HCT116 (cell line): ENCODE measurements at regions not wholly inside any gene's neighbourhood (a gene's known extent, or its start where the extent isn't known, plus 50 kb on each side); places are given as distances from the start of the nearest gene placed in this dataset.
"Not testable (repeated sequence)": the region's sequence is repeated elsewhere in the genome, so short reads cannot be mapped to it uniquely, and the experiment has no call there.

Source experiments
- ATAC-seq: fragments of 200-7000 bp; cut with Tn5 transposase; 2 replicates; pipeline ENCODE4 v1.9.1; 2020; ENCODE audit warnings: mild to moderate bottlenecking, moderate library complexity
- BruUV-seq: library from RNA; stranded (reverse); fragments of 400-500 nt; replicated peaks from 2 replicates; lab custom pipeline; 2021; lab: Mats Ljungman, UMichigan
- CTCF ChIA-PET: fragments of 300-600 bp; sonication (Branson Sonifier 250); formaldehyde crosslinking; loops from one replicate; lab custom pipeline; 2021; ENCODE audit warnings: antibody characterized with exemption; lab: Charles Lee
- POLR2A ChIA-PET: fragments of 300-600, 350-600 bp; sonication (Branson Sonifier 250); formaldehyde crosslinking; loops from one replicate; lab custom pipeline; 2021; ENCODE audit warnings: antibody characterized with exemption; lab: Charles Lee
- RAD21 ChIA-PET, 2 experiments: fragments of 300-600 bp; sonication (Branson Sonifier 250); formaldehyde crosslinking; loops; one replicate each; lab custom pipeline; 2023; ENCODE audit warnings: low total read pairs in 2 of 2; ENCODE audit not compliant: uncharacterized antibody in 2 of 2, unreplicated experiment in 2 of 2, low non-redundant PET in 1 of 2; lab: Charles Lee
- DNase-seq: peaks from one replicate; pipeline ENCODE4 v3.0.0-alpha.2; 2010; ENCODE audit warnings: low read depth, low spot score
- H2AFZ ChIP-seq: fragments of 200-600 bp; shearing (Covaris generic), sonication (generic); 2 replicates; pipeline ENCODE4 v1.6.1; 2017; ENCODE audit warnings: low read depth, mixed run types, mixed read lengths, antibody characterized with exemption, low read length; ENCODE audit not compliant: poor library complexity, severe bottlenecking
- H3K27ac ChIP-seq: 2 replicates; pipeline ENCODE4 v1.5.1; 2012; ENCODE audit warnings: low read depth, low read length
- H3K27me3 ChIP-seq: fragments of 200-600 bp; sonication (generic); 2 replicates; pipeline ENCODE4 v1.6.1; 2016; ENCODE audit warnings: mixed run types, low read length, mixed read lengths; ENCODE audit not compliant: insufficient read depth
- H3K36me3 ChIP-seq, 2 experiments: fragments of 200-500 bp in 1 of 2; fragments of 200-600 bp in 1 of 2; sonication (Bioruptor generic) in 1 of 2; sonication (generic) in 1 of 2; 2 replicates each; pipeline versions ENCODE4 v1.5.1 to v1.6.1; 2014 to 2016; ENCODE audit warnings: low read length in 2 of 2, inconsistent platforms in 1 of 2, mixed read lengths in 1 of 2, mixed run types in 1 of 2; ENCODE audit not compliant: insufficient read depth in 2 of 2, control insufficient read depth in 1 of 2
- H3K4me1 ChIP-seq, 2 experiments: fragments of 200-600 bp in 1 of 2; sonication (generic) in 1 of 2; 2 replicates each; pipeline versions ENCODE4 v1.5.1 to v1.6.1; 2012 to 2017; ENCODE audit warnings: low read length in 2 of 2, inconsistent platforms in 1 of 2, mild to moderate bottlenecking in 1 of 2, mixed read lengths in 1 of 2, mixed run types in 1 of 2, moderate library complexity in 1 of 2; ENCODE audit not compliant: insufficient read depth in 2 of 2, control insufficient read depth in 1 of 2
- H3K4me2 ChIP-seq: fragments of 200-600 bp; sonication (generic); 2 replicates; pipeline ENCODE4 v1.6.1; 2017; ENCODE audit warnings: mixed run types, low read length, mixed read lengths
- H3K4me3 ChIP-seq, 2 experiments: fragments of 200-600 bp in 1 of 2; sonication (generic) in 1 of 2; replicated peaks in 1 of 2; 2 replicates each; pipeline ENCODE4 v1.5.1; 2011 to 2016; ENCODE audit warnings: low read length in 2 of 2, control low read depth in 1 of 2, low read depth in 1 of 2, mild to moderate bottlenecking in 1 of 2, mixed read lengths in 1 of 2, mixed run types in 1 of 2
- H3K79me2 ChIP-seq: fragments of 200-600 bp; sonication (generic); 2 replicates; pipeline ENCODE4 v1.6.1; 2017; ENCODE audit warnings: mild to moderate bottlenecking, mixed run types, low read length, moderate library complexity, mixed read lengths; ENCODE audit not compliant: insufficient read depth
- H3K9ac ChIP-seq: fragments of 200-600 bp; sonication (generic); 2 replicates; pipeline ENCODE4 v1.6.1; 2016; ENCODE audit warnings: low read length, mixed read lengths
- H3K9me2 ChIP-seq: fragments of 200-600 bp; sonication (generic), shearing (Covaris generic); 2 replicates; pipeline ENCODE4 v1.6.1; 2017; ENCODE audit warnings: mixed run types, mild to moderate bottlenecking, moderate library complexity; ENCODE audit not compliant: insufficient read depth
- H3K9me3 ChIP-seq, 2 experiments: fragments of 200-500 bp in 1 of 2; fragments of 200-600 bp in 1 of 2; sonication (Bioruptor generic) in 1 of 2; sonication (generic) in 1 of 2; 2 replicates each; pipeline ENCODE4 v1.6.1; 2014 to 2017; ENCODE audit warnings: low read length in 2 of 2, mixed read lengths in 2 of 2, inconsistent platforms in 1 of 2, low read depth in 1 of 2, mild to moderate bottlenecking in 1 of 2, mixed run types in 1 of 2, moderate library complexity in 1 of 2; ENCODE audit not compliant: control insufficient read depth in 1 of 2, insufficient read depth in 1 of 2
- H4K20me1 ChIP-seq: fragments of 200-600 bp; sonication (generic), shearing (Covaris generic); 2 replicates; pipeline ENCODE4 v1.6.1; 2017; ENCODE audit warnings: mixed run types, mild to moderate bottlenecking, moderate library complexity; ENCODE audit not compliant: insufficient read depth
- ATF3 ChIP-seq: IDR thresholded peaks from 2 replicates; pipeline ENCODE4 v1.6.1; 2012
- CTCF ChIP-seq, 3 experiments: fragments of 200-600 bp in 1 of 3; sonication (generic) in 1 of 3; IDR thresholded peaks in 2 of 3; conservative IDR thresholded peaks in 1 of 3; 2 replicates each; pipeline ENCODE4 v1.5.1; 2012 to 2017; ENCODE audit warnings: low read depth in 2 of 3, low read length in 2 of 3, antibody characterized with exemption in 1 of 3, borderline replicate concordance in 1 of 3, control low read depth in 1 of 3, mild to moderate bottlenecking in 1 of 3, mixed read lengths in 1 of 3, mixed run types in 1 of 3, moderate library complexity in 1 of 3; ENCODE audit not compliant: insufficient read depth in 1 of 3
- EZH2 ChIP-seq: fragments of 200-600 bp; sonication (generic); IDR thresholded peaks from 2 replicates; pipeline ENCODE4 v1.6.1; 2017; ENCODE audit warnings: antibody characterized with exemption, mixed run types
- EZH2phosphoT487 ChIP-seq: fragments of 200-600 bp; IDR thresholded peaks from 2 replicates; pipeline ENCODE4 v1.6.1; 2018; ENCODE audit warnings: antibody characterized with exemption, borderline replicate concordance
- JUND ChIP-seq: IDR thresholded peaks from 2 replicates; pipeline ENCODE4 v1.6.1; 2012
- MAX ChIP-seq: IDR thresholded peaks from 2 replicates; pipeline ENCODE4 v1.6.1; 2012
- POLR2A ChIP-seq: IDR thresholded peaks from 2 replicates; pipeline ENCODE4 v1.7.0; 2011; ENCODE audit warnings: borderline replicate concordance; ENCODE audit not compliant: insufficient read depth, insufficient read length; ENCODE audit errors: extremely low read depth
- POLR2AphosphoS5 ChIP-seq: IDR thresholded peaks from 2 replicates; pipeline ENCODE4 v1.6.1; 2011; ENCODE audit warnings: mild to moderate bottlenecking, low read depth, low read length, moderate library complexity
- RAD21 ChIP-seq: IDR thresholded peaks from 2 replicates; pipeline ENCODE4 v1.6.1; 2012; ENCODE audit warnings: low read depth, mild to moderate bottlenecking
- REST ChIP-seq: IDR thresholded peaks from 2 replicates; pipeline ENCODE4 v1.6.1; 2012; ENCODE audit warnings: low read depth
- intact Hi-C: fragments of 100-400 bp; cut with micrococcal nuclease; formaldehyde crosslinking; loops from 2 replicates; pipeline ENCODE4 v1.10.0; 2022

GRCh38 chr11:71367756-71368155, 80.4 kb downstream of the DHCR7 start:
- H4K20me1 ChIP-seq, result no peaks in the 10 kb centered on the region
- intact Hi-C loops, result no loop called here
- no TSS peak for BruUV-seq
- no peaks in the 10 kb centered on the region for H3K4me1 ChIP-seq
- no peaks in the 10 kb centered on the region for H3K79me2 ChIP-seq
- no peak overlapping the region for H2AFZ ChIP-seq
- ChIA-PET RAD21 (no interaction called here), POLR2A (no interaction called here), CTCF (no interaction called here)
- H3K27me3 ChIP-seq, result no peaks in the 10 kb centered on the region
- H3K36me3 ChIP-seq, result no peaks in the 10 kb centered on the region
- no peak overlapping the region for H3K9ac ChIP-seq
- H3K4me3 ChIP-seq, result no peak overlapping the region
- no peak for TF ChIP-seq REST
- TF ChIP-seq POLR2AphosphoS5, result no peak
- no peak for TF ChIP-seq JUND
- TF ChIP-seq EZH2, result no peak
- no peak for TF ChIP-seq CTCF (IDR thresholded peaks at IDR 0.05 in 2 of 3, conservative IDR thresholded peaks at IDR 0.05 in 1 of 3; ENCODE audit: borderline replicate concordance in 1 of 3, insufficient read depth in 1 of 3, low read depth in 2 of 3, low read length in 2 of 3)
- no peak for TF ChIP-seq MAX
- no peak for TF ChIP-seq RAD21
- no peak for TF ChIP-seq POLR2A
- no peak for TF ChIP-seq ATF3
- TF ChIP-seq EZH2phosphoT487, result no peak
- no peaks in the 10 kb centered on the region for H3K9me2 ChIP-seq
- DNase-seq (no peak), ATAC-seq (no peak)
- H3K9me3 ChIP-seq, result no peaks in the 10 kb centered on the region
- no peak overlapping the region for H3K27ac ChIP-seq
- no peak overlapping the region for H3K4me2 ChIP-seq

GRCh38 chr11:71367276-71367675, 80.9 kb downstream of the DHCR7 start:
- H3K79me2 ChIP-seq, H3K27ac ChIP-seq, intact Hi-C loops, H3K4me2 ChIP-seq, H3K4me3 ChIP-seq, ATAC-seq, CTCF ChIA-PET, RAD21 ChIA-PET, H3K9me2 ChIP-seq, H3K36me3 ChIP-seq, H3K9ac ChIP-seq, DNase-seq, H2AFZ ChIP-seq, H3K4me1 ChIP-seq, BruUV-seq, POLR2A ChIA-PET, H3K9me3 ChIP-seq, H3K27me3 ChIP-seq, H4K20me1 ChIP-seq: not testable (repeated sequence)
